ENCODE measurements at regions not wholly inside any gene's neighbourhood (a gene's known extent, or its start where the extent isn't known, plus 50 kb on each side); places are given as distances from the start of the nearest gene placed in this dataset.

- TF ChIP-seq ZBTB4 (CRISPR knock-in tag; IDR thresholded peaks at IDR 0.05; ENCODE audit: borderline replicate concordance) (no peak), NRL (CRISPR knock-in tag; IDR thresholded peaks at IDR 0.05; ENCODE audit: borderline replicate concordance) (no peak), FOXP4 (CRISPR knock-in tag; IDR thresholded peaks at IDR 0.05) (peak; percentile 54; the same call in 1 of the 2 replicates), ZNF562 (CRISPR knock-in tag; IDR thresholded peaks at IDR 0.05; ENCODE audit: borderline replicate concordance) (no peak), HDAC1 (CRISPR knock-in tag; IDR thresholded peaks at IDR 0.05) (0 out of 2 replicates have a peak, but pooled peaks have one; percentile 45), EED (CRISPR knock-in tag; IDR thresholded peaks at IDR 0.05) (no peak), MAZ (IDR thresholded peaks at IDR 0.05; ENCODE audit: borderline replicate concordance, low read depth, low read length) (no peak), MAZ (CRISPR knock-in tag; IDR thresholded peaks at IDR 0.05; ENCODE audit: low read depth) (no peak), POLR2AphosphoS2 (IDR thresholded peaks at IDR 0.05; ENCODE audit: low read depth, low read length) (no peak), ZHX1 (CRISPR knock-in tag; IDR thresholded peaks at IDR 0.05; ENCODE audit: low read depth) (no peak), ZNF782 (CRISPR knock-in tag; IDR thresholded peaks at IDR 0.05; ENCODE audit: borderline replicate concordance) (no peak), IRF9 (CRISPR knock-in tag; IDR thresholded peaks at IDR 0.05; ENCODE audit: borderline replicate concordance) (no peak), BRF2 (CRISPR knock-in tag; IDR thresholded peaks at IDR 0.05) (no peak), HDAC2 (CRISPR knock-in tag; IDR thresholded peaks at IDR 0.05) (peak; percentile 46; the same call in 1 of the 2 replicates), NFE2L1 (CRISPR knock-in tag; IDR thresholded peaks at IDR 0.05; ENCODE audit: borderline replicate concordance) (no peak), SRSF1 (optimal IDR thresholded peaks at IDR 0.05; ENCODE audit: low read depth, low read length) (no peak), ATF1 (CRISPR knock-in tag; IDR thresholded peaks at IDR 0.05) (0 out of 2 replicates have a peak, but pooled peaks have one; percentile 39), ZZZ3 (CRISPR knock-in tag; IDR thresholded peaks at IDR 0.05; ENCODE audit: borderline replicate concordance) (no peak)
Measured at GRCh38 chr4:56245547-56246232, 141.6 kb downstream of the AASDH start (continued).

Measured in HepG2 (cell line).